SK-N-SH (cell line): ENCODE measurements at regions not wholly inside any gene's neighbourhood (a gene's known extent, or its start where the extent isn't known, plus 50 kb on each side); places are given as distances from the start of the nearest gene placed in this dataset.

ENCODE experiments used
- CHD2 ChIP-seq: fragments of 150-350 bp; IDR thresholded peaks from 2 replicates; pipeline ENCODE4 v1.6.1; 2018; ENCODE audit warnings: low read length; ENCODE audit not compliant: partially characterized antibody
- EP300 ChIP-seq, 2 experiments: IDR thresholded peaks; 2 replicates each; pipeline versions ENCODE4 v1.4.0 to v1.6.1; 2012; ENCODE audit warnings: borderline replicate concordance in 1 of 2, low read depth in 1 of 2, low read length in 1 of 2
- FOXJ3 ChIP-seq: sonication (generic); formaldehyde crosslinking; IDR thresholded peaks from 2 replicates; pipeline ENCODE4 v1.5.1; 2020; ENCODE audit warnings: mild to moderate bottlenecking, missing genetic modification reagents
- FOXM1 ChIP-seq: IDR thresholded peaks from 2 replicates; pipeline ENCODE4 v1.4.0; 2012; ENCODE audit warnings: low read depth, mild to moderate bottlenecking
- GABPA ChIP-seq: IDR thresholded peaks from 2 replicates; pipeline ENCODE4 v1.4.0; 2012; ENCODE audit warnings: low read depth, mild to moderate bottlenecking
- SIN3A ChIP-seq: IDR thresholded peaks from 2 replicates; pipeline ENCODE4 v1.6.1; 2012; ENCODE audit warnings: low read depth, mild to moderate bottlenecking, low read length, moderate library complexity, borderline replicate concordance
- SMC3 ChIP-seq: IDR thresholded peaks from 2 replicates; pipeline ENCODE4 v1.6.1; 2012; ENCODE audit warnings: low read depth, low read length, improper control_type of control experiment
- TAF1 ChIP-seq: IDR thresholded peaks from 2 replicates; pipeline ENCODE4 v1.6.1; 2012; ENCODE audit warnings: low read depth, mild to moderate bottlenecking, low read length, moderate library complexity, borderline replicate concordance
- TEAD4 ChIP-seq: IDR thresholded peaks from 2 replicates; pipeline ENCODE4 v1.4.0; 2012; ENCODE audit warnings: mild to moderate bottlenecking, borderline replicate concordance; ENCODE audit not compliant: insufficient read depth
- YY1 ChIP-seq: IDR thresholded peaks from 2 replicates; pipeline ENCODE4 v1.4.0; 2012; ENCODE audit warnings: low read depth, mild to moderate bottlenecking
- TF ChIP-seq, protein P1 (sequence below): IDR thresholded peaks from 2 replicates; pipeline ENCODE4 v1.6.1; 2012; ENCODE audit warnings: mild to moderate bottlenecking, low read depth, low read length, moderate library complexity
- TF ChIP-seq, protein P2 (sequence below): fragments of 200-600 bp; sonication (generic); IDR thresholded peaks from 2 replicates; pipeline ENCODE4 v1.6.1; 2017; ENCODE audit warnings: antibody characterized with exemption, mild to moderate bottlenecking, moderate library complexity
- TF ChIP-seq, protein P3 (sequence below): fragments of 150-350 bp; IDR thresholded peaks from 2 replicates; pipeline ENCODE4 v1.6.1; 2017; ENCODE audit warnings: antibody characterized with exemption, low read length, low read depth, borderline replicate concordance

DNA sequence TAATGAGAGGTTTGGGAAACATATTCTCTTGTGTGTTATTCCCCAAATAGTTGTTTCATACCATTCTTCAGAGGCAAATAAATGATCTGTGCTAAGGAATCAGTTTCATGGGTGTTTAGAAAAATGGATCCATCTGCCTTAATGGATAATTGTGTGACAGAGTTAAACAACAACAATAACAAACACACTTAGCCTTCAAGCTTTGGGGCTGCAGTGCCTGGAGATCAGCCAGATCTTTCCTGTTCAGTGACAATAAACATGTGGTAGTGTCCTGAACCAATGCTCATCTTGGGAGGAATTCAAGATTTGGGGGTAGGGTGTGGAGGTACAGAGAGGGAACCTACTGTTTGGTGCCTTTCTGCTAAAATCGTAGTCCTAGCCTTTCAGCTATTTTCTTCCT is 93.7 kb upstream of the PRICKLE1 start:
- TF ChIP-seq EP300 (IDR thresholded peaks at IDR 0.05; ENCODE audit: borderline replicate concordance in 1 of 2, low read depth in 1 of 2, low read length in 1 of 2), result no peak
- TF ChIP-seq, protein P1, sequence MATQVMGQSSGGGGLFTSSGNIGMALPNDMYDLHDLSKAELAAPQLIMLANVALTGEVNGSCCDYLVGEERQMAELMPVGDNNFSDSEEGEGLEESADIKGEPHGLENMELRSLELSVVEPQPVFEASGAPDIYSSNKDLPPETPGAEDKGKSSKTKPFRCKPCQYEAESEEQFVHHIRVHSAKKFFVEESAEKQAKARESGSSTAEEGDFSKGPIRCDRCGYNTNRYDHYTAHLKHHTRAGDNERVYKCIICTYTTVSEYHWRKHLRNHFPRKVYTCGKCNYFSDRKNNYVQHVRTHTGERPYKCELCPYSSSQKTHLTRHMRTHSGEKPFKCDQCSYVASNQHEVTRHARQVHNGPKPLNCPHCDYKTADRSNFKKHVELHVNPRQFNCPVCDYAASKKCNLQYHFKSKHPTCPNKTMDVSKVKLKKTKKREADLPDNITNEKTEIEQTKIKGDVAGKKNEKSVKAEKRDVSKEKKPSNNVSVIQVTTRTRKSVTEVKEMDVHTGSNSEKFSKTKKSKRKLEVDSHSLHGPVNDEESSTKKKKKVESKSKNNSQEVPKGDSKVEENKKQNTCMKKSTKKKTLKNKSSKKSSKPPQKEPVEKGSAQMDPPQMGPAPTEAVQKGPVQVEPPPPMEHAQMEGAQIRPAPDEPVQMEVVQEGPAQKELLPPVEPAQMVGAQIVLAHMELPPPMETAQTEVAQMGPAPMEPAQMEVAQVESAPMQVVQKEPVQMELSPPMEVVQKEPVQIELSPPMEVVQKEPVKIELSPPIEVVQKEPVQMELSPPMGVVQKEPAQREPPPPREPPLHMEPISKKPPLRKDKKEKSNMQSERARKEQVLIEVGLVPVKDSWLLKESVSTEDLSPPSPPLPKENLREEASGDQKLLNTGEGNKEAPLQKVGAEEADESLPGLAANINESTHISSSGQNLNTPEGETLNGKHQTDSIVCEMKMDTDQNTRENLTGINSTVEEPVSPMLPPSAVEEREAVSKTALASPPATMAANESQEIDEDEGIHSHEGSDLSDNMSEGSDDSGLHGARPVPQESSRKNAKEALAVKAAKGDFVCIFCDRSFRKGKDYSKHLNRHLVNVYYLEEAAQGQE, result no peak
- TF ChIP-seq, protein P2, sequence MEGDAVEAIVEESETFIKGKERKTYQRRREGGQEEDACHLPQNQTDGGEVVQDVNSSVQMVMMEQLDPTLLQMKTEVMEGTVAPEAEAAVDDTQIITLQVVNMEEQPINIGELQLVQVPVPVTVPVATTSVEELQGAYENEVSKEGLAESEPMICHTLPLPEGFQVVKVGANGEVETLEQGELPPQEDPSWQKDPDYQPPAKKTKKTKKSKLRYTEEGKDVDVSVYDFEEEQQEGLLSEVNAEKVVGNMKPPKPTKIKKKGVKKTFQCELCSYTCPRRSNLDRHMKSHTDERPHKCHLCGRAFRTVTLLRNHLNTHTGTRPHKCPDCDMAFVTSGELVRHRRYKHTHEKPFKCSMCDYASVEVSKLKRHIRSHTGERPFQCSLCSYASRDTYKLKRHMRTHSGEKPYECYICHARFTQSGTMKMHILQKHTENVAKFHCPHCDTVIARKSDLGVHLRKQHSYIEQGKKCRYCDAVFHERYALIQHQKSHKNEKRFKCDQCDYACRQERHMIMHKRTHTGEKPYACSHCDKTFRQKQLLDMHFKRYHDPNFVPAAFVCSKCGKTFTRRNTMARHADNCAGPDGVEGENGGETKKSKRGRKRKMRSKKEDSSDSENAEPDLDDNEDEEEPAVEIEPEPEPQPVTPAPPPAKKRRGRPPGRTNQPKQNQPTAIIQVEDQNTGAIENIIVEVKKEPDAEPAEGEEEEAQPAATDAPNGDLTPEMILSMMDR, result no peak
- TF ChIP-seq SIN3A, result no peak
- TF ChIP-seq, protein P3, sequence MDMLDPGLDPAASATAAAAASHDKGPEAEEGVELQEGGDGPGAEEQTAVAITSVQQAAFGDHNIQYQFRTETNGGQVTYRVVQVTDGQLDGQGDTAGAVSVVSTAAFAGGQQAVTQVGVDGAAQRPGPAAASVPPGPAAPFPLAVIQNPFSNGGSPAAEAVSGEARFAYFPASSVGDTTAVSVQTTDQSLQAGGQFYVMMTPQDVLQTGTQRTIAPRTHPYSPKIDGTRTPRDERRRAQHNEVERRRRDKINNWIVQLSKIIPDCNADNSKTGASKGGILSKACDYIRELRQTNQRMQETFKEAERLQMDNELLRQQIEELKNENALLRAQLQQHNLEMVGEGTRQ, result no peak
- TF ChIP-seq GABPA, result no peak
- no peak for TF ChIP-seq YY1
- TF ChIP-seq TAF1, result no peak
- TF ChIP-seq FOXM1, result no peak
- no peak for TF ChIP-seq TEAD4
- no peak for TF ChIP-seq CHD2
- no peak for TF ChIP-seq FOXJ3
- TF ChIP-seq SMC3, result no peak
